Esophagus muscularis mucosa (tissue), 4 donors: ENCODE measurements at regions not wholly inside any gene's neighbourhood (a gene's known extent, or its start where the extent isn't known, plus 50 kb on each side); places are given as distances from the start of the nearest gene placed in this dataset.
A peak's percentile ranks its signal among the peaks of the same experiment; 100 is the strongest.

ENCODE experiments used
- DNase-seq: peaks from one replicate; pipeline ENCODE4 v3.0.0-alpha.2; 2017; ENCODE audit errors: extremely low spot score
- H3K27ac ChIP-seq, 4 donors: fragments of 200-600 bp; sonication (generic); replicated peaks in 1 of 4; 1 replicate in 3 of 4; 2 replicates in 1 of 4; pipeline ENCODE4 v1.5.1; 2016 to 2019; ENCODE audit warnings: mild to moderate bottlenecking in 1 of 4
- H3K27me3 ChIP-seq, 4 donors: fragments of 200-600 bp; sonication (generic); one replicate each; pipeline versions ENCODE4 v1.5.1 to v1.6.0; 2016 to 2019
- H3K36me3 ChIP-seq, 4 donors: fragments of 200-600 bp; sonication (generic); one replicate each; pipeline ENCODE4 v1.5.1; 2016 to 2019
- H3K4me1 ChIP-seq, 4 donors: fragments of 200-600 bp; sonication (generic); one replicate each; pipeline ENCODE4 v1.5.1; 2016 to 2019
- H3K4me3 ChIP-seq, 4 donors: fragments of 200-600 bp; sonication (generic); 1 replicate in 2 of 4; 2 replicates in 2 of 4; pipeline ENCODE4 v1.5.1; 2016 to 2019; ENCODE audit warnings: mild to moderate bottlenecking in 4 of 4, moderate library complexity in 1 of 4
- H3K9me3 ChIP-seq, 4 donors: fragments of 200-600 bp; sonication (generic); 1 replicate in 3 of 4; 2 replicates in 1 of 4; pipeline ENCODE4 v1.5.1; 2016 to 2019
- EP300 ChIP-seq: sonication (generic); formaldehyde crosslinking; IDR thresholded peaks from one replicate; pipeline ENCODE4 v1.6.1; 2017; ENCODE audit warnings: antibody characterized with exemption
- POLR2A ChIP-seq: fragments of 450-650 bp; IDR thresholded peaks from one replicate; pipeline ENCODE4 v1.6.1; 2017; ENCODE audit warnings: antibody characterized with exemption, moderate library complexity, mild to moderate bottlenecking, low read depth
- POLR2AphosphoS5 ChIP-seq, 2 donors: sonication (generic); formaldehyde crosslinking; IDR thresholded peaks; one replicate each; pipeline ENCODE4 v1.6.1; 2017; ENCODE audit warnings: antibody characterized with exemption in 2 of 2
- WGBS: methylation state at CpG from one replicate; pipeline ENCODE4 v1.1.5; 2018; 5-methylcytosine and 5-hydroxymethylcytosine counted together
- intact Hi-C: fragments of 100-400 bp; cut with DNase I; formaldehyde crosslinking; loops from one replicate; pipeline ENCODE4 v1.15.1; 2023
- TF ChIP-seq, protein P1 (sequence below), 3 experiments: fragments of 200-600 bp in 2 of 3; fragments of 450-650 bp in 1 of 3; sonication (generic) in 2 of 3; IDR thresholded peaks; one replicate each; pipeline ENCODE4 v1.5.1; 2017 to 2019; ENCODE audit warnings: antibody characterized with exemption in 3 of 3, mild to moderate bottlenecking in 2 of 3, moderate library complexity in 1 of 3

DNA sequence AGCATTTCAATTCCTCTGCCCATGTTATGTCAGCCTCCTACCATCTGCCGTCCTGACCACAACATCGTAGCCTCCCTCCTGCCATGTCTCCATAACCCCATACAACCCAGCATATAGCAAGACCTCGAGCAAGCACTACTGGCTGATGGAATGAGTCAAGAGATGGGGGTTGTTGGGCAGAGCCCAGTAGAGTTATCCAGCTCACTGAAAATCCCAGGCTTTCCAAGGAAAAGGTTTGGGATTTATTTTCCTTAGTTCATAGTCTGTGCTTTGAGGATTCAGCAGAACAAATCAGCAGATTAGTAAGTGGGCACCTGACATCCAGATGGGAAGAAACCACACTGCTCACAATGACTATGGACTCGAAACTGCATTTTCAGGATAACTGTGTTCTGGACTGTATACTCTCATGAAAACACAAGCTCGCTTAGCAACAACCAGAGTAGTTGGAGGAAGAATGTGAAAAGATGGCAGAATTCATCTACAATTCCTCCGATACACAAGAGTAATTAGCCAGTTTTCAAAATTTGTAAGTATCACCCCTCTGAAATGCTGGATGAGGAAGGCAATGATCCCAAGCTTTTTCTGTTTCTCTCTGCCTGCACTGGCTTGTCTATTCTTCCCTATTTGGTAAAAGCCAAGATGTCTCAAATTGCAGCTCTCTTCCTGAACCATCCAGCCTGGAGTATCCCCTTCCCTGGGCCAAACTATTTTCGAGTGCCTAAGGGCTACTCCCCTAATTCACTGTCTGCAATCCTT, 186.2 kb upstream of the TBL1X start:
- no peak overlapping the region for H3K27ac ChIP-seq
- peaks cover 0 to 4% (median 0%) of the 10 kb centered on the region in 4 donors for H3K4me1 ChIP-seq
- H3K9me3 ChIP-seq: no peaks in the 10 kb centered on the region
- 66% methylated on average over 7 of the region's 7 CpGs for WGBS
- intact Hi-C loops: no loop called here
- no peak for TF ChIP-seq POLR2A
- TF ChIP-seq, protein P1, sequence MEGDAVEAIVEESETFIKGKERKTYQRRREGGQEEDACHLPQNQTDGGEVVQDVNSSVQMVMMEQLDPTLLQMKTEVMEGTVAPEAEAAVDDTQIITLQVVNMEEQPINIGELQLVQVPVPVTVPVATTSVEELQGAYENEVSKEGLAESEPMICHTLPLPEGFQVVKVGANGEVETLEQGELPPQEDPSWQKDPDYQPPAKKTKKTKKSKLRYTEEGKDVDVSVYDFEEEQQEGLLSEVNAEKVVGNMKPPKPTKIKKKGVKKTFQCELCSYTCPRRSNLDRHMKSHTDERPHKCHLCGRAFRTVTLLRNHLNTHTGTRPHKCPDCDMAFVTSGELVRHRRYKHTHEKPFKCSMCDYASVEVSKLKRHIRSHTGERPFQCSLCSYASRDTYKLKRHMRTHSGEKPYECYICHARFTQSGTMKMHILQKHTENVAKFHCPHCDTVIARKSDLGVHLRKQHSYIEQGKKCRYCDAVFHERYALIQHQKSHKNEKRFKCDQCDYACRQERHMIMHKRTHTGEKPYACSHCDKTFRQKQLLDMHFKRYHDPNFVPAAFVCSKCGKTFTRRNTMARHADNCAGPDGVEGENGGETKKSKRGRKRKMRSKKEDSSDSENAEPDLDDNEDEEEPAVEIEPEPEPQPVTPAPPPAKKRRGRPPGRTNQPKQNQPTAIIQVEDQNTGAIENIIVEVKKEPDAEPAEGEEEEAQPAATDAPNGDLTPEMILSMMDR (IDR thresholded peaks at IDR 0.05): no peak
- no peak for TF ChIP-seq POLR2AphosphoS5 (IDR thresholded peaks at IDR 0.05)
- TF ChIP-seq EP300: no peak
- no peak for DNase-seq
- H3K4me3 ChIP-seq: peak overlapping the region in 2 of 4 donors; percentile 18 to 24
- no peaks in the 10 kb centered on the region for H3K36me3 ChIP-seq
- no peaks in the 10 kb centered on the region for H3K27me3 ChIP-seq

DNA sequence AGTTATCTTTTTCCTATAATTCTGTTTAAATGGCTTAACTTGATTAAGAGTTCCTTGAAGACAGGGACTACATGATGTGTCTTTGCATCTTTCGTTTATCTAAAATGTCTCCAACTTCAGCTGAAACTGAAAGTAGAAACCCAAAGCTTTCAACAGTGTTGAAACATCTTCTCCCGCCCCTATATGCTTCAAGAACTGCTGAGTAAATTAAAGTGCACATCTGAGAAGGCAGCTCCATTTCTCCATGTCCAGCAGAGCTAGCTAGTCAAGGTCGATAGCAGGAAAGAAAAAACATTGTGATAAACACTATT, 185.7 kb upstream of the TBL1X start:
- no peaks in the 10 kb centered on the region for H3K36me3 ChIP-seq
- intact Hi-C loops: no loop called here
- no peak for DNase-seq
- H3K27ac ChIP-seq: no peak overlapping the region
- H3K4me3 ChIP-seq: peak overlapping the region in 2 of 4 donors; percentile 18 to 24
- H3K4me1 ChIP-seq: peaks cover 0 to 4% (median 0%) of the 10 kb centered on the region in 4 donors
- no peaks in the 10 kb centered on the region for H3K27me3 ChIP-seq
- TF ChIP-seq POLR2AphosphoS5 (IDR thresholded peaks at IDR 0.05) (no peak), POLR2A (no peak), EP300 (no peak)
- TF ChIP-seq, protein P1 (IDR thresholded peaks at IDR 0.05): no peak
- no peaks in the 10 kb centered on the region for H3K9me3 ChIP-seq
- WGBS: 43% methylated on average over 3 of the region's 3 CpGs

DNA sequence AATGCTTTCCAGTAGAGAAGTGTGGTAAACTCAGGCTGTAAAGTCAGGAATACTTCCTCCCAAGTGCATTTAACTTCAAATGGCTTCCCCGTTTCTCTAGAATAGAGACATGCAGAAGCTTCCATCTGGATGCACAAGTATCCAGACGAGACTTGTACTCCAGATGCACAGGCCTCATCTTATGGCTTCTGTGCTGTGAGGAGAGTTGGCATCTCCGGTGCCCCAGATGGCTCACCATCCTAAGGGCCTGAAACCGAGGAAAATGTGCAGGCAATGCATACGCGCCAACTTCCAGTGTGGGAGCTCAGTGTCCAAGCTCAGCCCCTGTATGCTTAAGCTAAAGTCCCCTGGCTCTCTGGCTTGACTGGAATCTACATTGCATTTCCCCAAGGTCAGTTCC, 184.0 kb upstream of the TBL1X start:
- H3K9me3 ChIP-seq: no peaks in the 10 kb centered on the region
- no peak overlapping the region for H3K27ac ChIP-seq
- no peaks in the 10 kb centered on the region for H3K36me3 ChIP-seq
- intact Hi-C loops: no loop called here
- no peak overlapping the region for H3K4me3 ChIP-seq
- peaks cover 0 to 4% (median 0%) of the 10 kb centered on the region in 4 donors for H3K4me1 ChIP-seq
- no peaks in the 10 kb centered on the region for H3K27me3 ChIP-seq
- no peak for DNase-seq
- no peak for TF ChIP-seq EP300
- no peak for TF ChIP-seq POLR2A
- TF ChIP-seq, protein P1 (IDR thresholded peaks at IDR 0.05): no peak
- no peak for TF ChIP-seq POLR2AphosphoS5 (IDR thresholded peaks at IDR 0.05)
- 84% methylated on average over 6 of the region's 6 CpGs for WGBS

DNA sequence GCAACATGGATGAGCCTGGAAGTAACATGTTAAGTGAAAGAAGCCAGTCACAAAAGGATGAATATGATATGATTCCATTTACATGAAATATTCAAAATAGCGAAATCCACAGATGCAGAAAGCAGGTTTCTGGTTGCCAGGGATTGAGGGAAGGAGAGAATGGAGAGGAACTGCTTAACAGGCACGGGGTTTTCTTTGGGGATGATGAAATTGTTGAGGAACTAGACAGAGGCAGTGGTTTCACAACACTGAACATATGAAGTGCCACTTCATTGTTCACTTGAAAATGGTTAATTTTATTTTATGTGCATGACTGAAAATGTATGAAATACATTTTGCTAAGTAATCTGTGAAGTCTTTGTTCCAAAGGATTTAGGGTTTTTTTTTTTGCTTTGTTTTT, 182.5 kb upstream of the TBL1X start:
- no peak for DNase-seq
- no peaks in the 10 kb centered on the region for H3K36me3 ChIP-seq
- WGBS: 68% methylated on average over 2 of the region's 2 CpGs
- no peaks in the 10 kb centered on the region for H3K9me3 ChIP-seq
- no peak overlapping the region for H3K27ac ChIP-seq
- TF ChIP-seq POLR2A (no peak), EP300 (no peak), POLR2AphosphoS5 (IDR thresholded peaks at IDR 0.05) (no peak)
- TF ChIP-seq, protein P1 (IDR thresholded peaks at IDR 0.05): no peak
- H3K27me3 ChIP-seq: no peaks in the 10 kb centered on the region
- intact Hi-C loops: no loop called here
- peaks cover 0 to 4% (median 0%) of the 10 kb centered on the region in 4 donors for H3K4me1 ChIP-seq
- no peak overlapping the region for H3K4me3 ChIP-seq

DNA sequence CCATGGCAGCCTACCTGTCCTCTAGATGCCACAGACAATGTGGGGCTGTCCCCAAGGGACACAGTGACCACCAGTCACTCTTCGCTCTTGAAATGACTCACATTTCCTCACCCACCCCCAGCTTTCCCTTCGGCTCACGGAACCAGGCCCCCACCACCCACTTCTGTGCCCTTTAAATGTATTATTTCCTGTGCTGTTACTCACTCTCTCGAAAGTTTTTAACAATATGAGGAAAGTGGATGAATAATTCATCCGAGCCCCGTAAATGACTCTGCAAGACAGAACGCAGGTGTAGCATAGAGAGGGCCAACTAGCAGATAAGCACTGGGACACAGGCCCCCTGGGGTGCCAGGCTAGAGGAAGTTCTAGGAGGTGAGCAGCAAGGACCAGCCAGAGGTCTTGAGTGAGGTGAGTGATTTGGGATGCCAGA, 179.5 kb upstream of the TBL1X start:
- intact Hi-C loops: no loop called here
- H3K36me3 ChIP-seq: no peaks in the 10 kb centered on the region
- H3K9me3 ChIP-seq: no peaks in the 10 kb centered on the region
- TF ChIP-seq POLR2AphosphoS5 (IDR thresholded peaks at IDR 0.05) (no peak), POLR2A (no peak), EP300 (no peak)
- TF ChIP-seq, protein P1 (IDR thresholded peaks at IDR 0.05): no peak
- H3K4me3 ChIP-seq: no peak overlapping the region
- DNase-seq: no peak
- WGBS: 65% methylated on average over 7 of the region's 7 CpGs
- no peak overlapping the region for H3K27ac ChIP-seq
- no peaks in the 10 kb centered on the region for H3K4me1 ChIP-seq
- H3K27me3 ChIP-seq: no peaks in the 10 kb centered on the region
